Coronary artery (tissue), 2 donors: ENCODE measurements at regions not wholly inside any gene's neighbourhood (a gene's known extent, or its start where the extent isn't known, plus 50 kb on each side); places are given as distances from the start of the nearest gene placed in this dataset.

Experiments used
- DNase-seq: peaks from one replicate; pipeline ENCODE4 v3.0.0-alpha.2; 2017; ENCODE audit warnings: low spot score
- H3K27ac ChIP-seq, 2 donors: fragments of 200-600 bp; sonication (generic); one replicate each; pipeline ENCODE4 v1.5.1; 2016 to 2019
- H3K4me3 ChIP-seq: fragments of 200-600 bp; sonication (generic); 2 replicates; pipeline ENCODE4 v1.5.1; 2016; ENCODE audit warnings: mild to moderate bottlenecking, moderate library complexity
- TF ChIP-seq, protein P1 (sequence below): fragments of 200-600 bp; sonication (generic); IDR thresholded peaks from one replicate; pipeline ENCODE4 v1.5.1; 2019; ENCODE audit warnings: antibody characterized with exemption

DNA sequence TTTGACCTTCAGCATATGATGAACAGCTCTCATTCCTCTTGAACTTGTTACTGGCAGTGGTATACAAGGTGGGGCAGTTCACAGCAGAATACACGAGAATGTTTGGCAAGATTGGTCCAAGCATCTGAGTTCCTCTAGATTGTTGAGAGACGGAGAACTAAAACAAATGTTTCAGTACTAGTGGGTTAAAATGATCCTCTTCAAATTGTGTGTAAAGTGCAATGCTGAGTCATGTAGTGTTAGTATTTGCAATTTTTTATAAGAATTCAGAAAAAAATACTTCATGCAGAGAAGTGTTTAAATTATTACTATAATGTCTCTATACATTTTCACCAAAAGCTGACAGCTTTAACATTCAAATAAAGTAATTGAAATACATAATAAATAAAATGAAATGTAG, 879.8 kb downstream of the TFAP2A start:
- DNase-seq, result no peak
- Histone ChIP-seq H3K4me3 (no peak overlapping the region), H3K27ac (no peak overlapping the region)
- TF ChIP-seq, protein P1, sequence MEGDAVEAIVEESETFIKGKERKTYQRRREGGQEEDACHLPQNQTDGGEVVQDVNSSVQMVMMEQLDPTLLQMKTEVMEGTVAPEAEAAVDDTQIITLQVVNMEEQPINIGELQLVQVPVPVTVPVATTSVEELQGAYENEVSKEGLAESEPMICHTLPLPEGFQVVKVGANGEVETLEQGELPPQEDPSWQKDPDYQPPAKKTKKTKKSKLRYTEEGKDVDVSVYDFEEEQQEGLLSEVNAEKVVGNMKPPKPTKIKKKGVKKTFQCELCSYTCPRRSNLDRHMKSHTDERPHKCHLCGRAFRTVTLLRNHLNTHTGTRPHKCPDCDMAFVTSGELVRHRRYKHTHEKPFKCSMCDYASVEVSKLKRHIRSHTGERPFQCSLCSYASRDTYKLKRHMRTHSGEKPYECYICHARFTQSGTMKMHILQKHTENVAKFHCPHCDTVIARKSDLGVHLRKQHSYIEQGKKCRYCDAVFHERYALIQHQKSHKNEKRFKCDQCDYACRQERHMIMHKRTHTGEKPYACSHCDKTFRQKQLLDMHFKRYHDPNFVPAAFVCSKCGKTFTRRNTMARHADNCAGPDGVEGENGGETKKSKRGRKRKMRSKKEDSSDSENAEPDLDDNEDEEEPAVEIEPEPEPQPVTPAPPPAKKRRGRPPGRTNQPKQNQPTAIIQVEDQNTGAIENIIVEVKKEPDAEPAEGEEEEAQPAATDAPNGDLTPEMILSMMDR, result no peak

DNA sequence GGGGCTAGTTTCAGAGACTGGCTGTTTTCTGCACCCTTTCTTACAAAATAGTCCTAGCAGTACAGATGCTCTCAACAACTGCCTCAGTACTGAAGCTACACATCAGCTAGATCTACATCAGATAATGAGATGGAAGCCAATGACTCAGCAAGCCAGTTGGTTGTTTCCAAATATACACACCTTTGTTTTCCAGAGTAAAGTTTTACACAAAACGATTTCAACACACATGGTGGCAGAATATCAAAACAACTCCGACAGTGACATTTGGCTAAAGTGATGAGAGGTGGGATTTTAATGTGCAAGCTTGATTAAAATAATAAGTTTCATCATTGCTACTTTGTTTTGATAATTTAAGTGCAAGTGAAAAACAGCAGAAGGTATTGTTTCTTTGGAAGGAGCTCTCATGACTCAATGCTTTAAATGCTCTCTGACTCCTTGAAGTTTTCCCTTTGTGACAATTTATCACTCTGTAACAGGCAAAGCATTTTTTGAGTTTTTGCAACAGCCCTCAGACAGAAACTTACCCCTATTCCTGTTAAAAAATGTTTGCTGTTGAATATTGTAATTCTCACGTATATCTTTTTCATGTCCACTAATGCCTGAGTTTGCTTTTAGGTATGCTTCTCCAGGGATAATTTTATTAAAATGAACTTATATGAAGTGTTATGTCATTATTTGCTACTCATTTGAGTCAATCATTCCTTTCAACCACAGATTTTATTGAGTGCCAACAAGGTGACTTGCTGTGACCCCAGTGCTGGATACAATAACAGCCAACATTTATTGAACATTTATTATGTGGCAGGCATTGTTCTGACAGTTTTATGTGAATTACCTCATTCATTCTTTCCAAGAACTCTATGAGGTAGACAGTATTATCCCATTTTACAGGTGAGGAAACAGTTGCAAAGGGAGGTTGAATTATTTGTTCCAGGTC, 882.0 kb downstream of the TFAP2A start:
- H3K27ac ChIP-seq, result no peak overlapping the region
- H3K4me3 ChIP-seq, result no peak overlapping the region
- TF ChIP-seq, protein P1, result no peak
- no peak for DNase-seq

DNA sequence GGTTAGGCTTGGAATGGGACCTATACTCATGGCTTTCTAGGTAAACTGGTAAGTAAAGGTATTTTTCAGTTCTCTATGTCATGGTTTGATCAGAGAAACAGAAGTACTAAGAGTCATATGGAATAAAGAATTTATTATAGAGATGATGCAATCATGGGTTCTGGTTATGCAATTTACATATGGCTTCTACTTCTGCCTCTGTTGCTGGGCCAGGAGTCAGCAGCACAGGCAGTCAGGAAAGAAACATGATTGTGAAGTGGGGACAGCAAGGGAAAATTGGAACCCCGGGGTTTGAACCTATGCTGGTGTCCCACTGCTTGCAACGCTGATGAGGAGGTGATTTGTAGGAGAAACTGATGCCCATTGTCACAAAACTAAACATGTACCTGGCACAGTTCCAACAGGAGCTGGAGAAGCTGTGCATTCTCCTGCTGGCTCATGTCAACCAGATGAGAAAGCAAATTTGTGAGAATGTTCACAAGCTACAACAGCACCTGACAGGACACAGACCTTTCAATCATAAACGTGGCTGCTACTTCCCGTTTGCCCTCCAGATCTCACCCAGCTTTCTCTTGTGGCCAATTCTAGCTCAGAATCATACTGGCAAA, 887.1 kb downstream of the TFAP2A start:
- DNase-seq, result no peak
- H3K27ac ChIP-seq, result no peak overlapping the region
- TF ChIP-seq, protein P1, result no peak
- H3K4me3 ChIP-seq, result no peak overlapping the region

DNA sequence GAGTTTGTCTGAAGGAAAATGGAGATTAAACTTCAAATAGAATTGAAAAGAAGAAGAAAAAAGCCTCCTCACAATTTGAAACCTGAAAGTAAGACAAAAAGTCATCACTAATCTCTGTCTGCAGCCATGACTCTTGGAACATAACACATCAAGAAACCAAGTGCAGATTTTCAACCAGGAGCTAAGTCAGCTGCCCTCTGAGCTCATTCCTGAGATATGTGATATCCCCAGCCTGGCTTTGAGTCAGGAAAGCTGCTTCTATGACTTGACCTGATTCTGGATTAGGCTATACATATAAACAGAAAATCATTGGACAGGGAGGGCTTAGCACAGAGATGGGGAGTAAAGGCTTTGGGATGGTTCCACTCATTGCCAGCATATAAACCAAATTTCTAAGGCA, 891.4 kb downstream of the TFAP2A start:
- no peak overlapping the region for H3K27ac ChIP-seq
- no peak overlapping the region for H3K4me3 ChIP-seq
- TF ChIP-seq, protein P1, result no peak
- DNase-seq, result no peak

DNA sequence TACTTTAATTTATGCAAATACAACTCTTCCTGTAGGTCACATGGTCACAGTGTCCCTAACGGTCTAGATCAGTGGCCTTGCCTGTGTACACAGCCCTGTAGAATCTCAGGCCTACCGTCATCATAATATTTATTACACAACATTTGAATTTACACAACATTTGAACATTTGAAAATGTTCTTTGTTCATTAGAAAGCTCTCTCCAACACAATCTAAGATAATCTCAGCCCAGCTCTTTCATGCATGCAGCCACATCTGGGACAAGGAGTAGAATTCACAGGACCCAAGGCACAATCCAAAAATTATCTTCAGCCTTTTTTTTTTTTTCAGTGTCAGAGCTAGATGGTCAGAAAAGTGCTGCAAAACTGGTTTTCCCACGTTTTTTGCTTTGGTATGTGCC, 892.8 kb downstream of the TFAP2A start:
- TF ChIP-seq, protein P1, result no peak
- no peak for DNase-seq
- Histone ChIP-seq H3K4me3 (no peak overlapping the region), H3K27ac (no peak overlapping the region)

DNA sequence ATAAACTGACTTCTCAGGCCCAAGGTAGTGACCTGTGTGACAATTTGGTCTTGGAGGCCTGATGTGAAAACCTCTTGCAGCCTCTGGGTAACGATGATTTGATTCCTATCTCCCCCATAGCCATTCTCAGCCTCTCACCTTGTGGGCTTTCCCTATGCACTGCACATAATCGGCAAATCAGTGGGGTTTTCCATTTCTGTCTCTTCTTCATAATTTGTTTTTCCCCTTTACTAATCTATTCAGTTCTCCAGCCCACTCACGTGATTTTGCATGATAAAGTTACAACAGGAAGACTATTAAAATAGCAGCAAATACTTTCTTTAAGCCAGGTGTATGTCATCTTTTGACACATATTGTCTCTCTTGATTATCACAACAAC, 893.7 kb downstream of the TFAP2A start:
- no peak overlapping the region for H3K27ac ChIP-seq
- no peak overlapping the region for H3K4me3 ChIP-seq
- DNase-seq, result no peak
- TF ChIP-seq, protein P1, result no peak
